K562 (cell line): ENCODE measurements at regions not wholly inside any gene's neighbourhood (a gene's known extent, or its start where the extent isn't known, plus 50 kb on each side); places are given as distances from the start of the nearest gene placed in this dataset.

ENCODE experiments used
- GATAD2A ChIP-seq: fragments of 450-650 bp; IDR thresholded peaks from 2 replicates; pipeline ENCODE4 v1.6.1; 2017
- IFI16 ChIP-seq: fragments of 250-450 bp; sonication (Bioruptor Pico); IDR thresholded peaks from 2 replicates; pipeline ENCODE4 v2.1.2; 2022; ENCODE audit warnings: mild to moderate bottlenecking, inconsistent platforms
- SMAD1 ChIP-seq: fragments of 150-350 bp; IDR thresholded peaks from 2 replicates; pipeline ENCODE4 v1.6.1; 2014; ENCODE audit warnings: low read length, low read depth; ENCODE audit not compliant: partially characterized antibody
- TFAP4 ChIP-seq: sonication (generic); formaldehyde crosslinking; IDR thresholded peaks from 2 replicates; pipeline ENCODE4 v1.8.0; 2022; ENCODE audit warnings: missing genetic modification reagents, mild to moderate bottlenecking, moderate library complexity, borderline replicate concordance
- ZBTB7A ChIP-seq: IDR thresholded peaks from 2 replicates; pipeline ENCODE4 v1.6.1; 2011; ENCODE audit warnings: low read depth, mild to moderate bottlenecking, low read length, moderate library complexity, borderline replicate concordance; ENCODE audit not compliant: control insufficient read depth
- ZNF511 ChIP-seq: sonication (generic); formaldehyde crosslinking; IDR thresholded peaks from 2 replicates; pipeline ENCODE4 v1.8.0; 2022; ENCODE audit warnings: mild to moderate bottlenecking, missing genetic modification reagents
- TF ChIP-seq, protein P1 (sequence below): sonication (generic); formaldehyde crosslinking; IDR thresholded peaks from 2 replicates; pipeline ENCODE4 v1.4.0; 2020; ENCODE audit warnings: mild to moderate bottlenecking, missing genetic modification reagents
- TF ChIP-seq, protein P2 (sequence below): fragments of 250-450 bp; sonication (Bioruptor Pico); IDR thresholded peaks from 2 replicates; pipeline ENCODE4 v1.9.0; 2021; ENCODE audit warnings: mild to moderate bottlenecking

DNA sequence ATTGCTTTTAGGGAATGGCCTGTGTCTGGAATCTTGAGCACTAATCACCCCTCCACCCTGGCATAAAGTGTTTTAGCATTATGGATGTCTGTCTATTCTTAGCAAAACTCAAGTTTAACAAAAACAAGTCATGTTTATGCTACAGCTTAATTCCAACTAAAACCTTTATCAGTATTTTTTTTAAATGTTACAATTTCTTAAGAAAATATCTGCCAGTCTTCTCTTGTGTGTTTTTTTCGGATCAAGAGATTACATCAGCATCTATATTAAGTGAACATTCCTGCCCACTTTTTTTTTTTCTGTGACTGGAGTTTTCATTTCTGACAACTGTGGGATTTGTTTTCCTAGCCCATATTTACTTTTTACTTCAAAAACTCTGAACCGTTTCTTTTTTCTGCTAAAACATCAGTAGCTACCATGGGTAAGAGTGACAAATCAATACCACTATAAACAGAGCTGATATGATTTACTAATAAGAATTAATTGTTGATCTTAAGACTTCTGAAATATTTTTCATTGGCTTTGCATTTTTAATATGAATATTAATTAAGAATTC is 94.3 kb downstream of the EDN1 start (continued):
- TF ChIP-seq IFI16, result no peak
- TF ChIP-seq ZNF511, result no peak
- TF ChIP-seq GATAD2A, result no peak
- TF ChIP-seq, protein P1, sequence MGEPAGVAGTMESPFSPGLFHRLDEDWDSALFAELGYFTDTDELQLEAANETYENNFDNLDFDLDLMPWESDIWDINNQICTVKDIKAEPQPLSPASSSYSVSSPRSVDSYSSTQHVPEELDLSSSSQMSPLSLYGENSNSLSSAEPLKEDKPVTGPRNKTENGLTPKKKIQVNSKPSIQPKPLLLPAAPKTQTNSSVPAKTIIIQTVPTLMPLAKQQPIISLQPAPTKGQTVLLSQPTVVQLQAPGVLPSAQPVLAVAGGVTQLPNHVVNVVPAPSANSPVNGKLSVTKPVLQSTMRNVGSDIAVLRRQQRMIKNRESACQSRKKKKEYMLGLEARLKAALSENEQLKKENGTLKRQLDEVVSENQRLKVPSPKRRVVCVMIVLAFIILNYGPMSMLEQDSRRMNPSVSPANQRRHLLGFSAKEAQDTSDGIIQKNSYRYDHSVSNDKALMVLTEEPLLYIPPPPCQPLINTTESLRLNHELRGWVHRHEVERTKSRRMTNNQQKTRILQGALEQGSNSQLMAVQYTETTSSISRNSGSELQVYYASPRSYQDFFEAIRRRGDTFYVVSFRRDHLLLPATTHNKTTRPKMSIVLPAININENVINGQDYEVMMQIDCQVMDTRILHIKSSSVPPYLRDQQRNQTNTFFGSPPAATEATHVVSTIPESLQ, result no peak
- TF ChIP-seq TFAP4 (CRISPR knock-in tag), result no peak
- no peak for TF ChIP-seq ZBTB7A
- no peak for TF ChIP-seq SMAD1
- TF ChIP-seq, protein P2, sequence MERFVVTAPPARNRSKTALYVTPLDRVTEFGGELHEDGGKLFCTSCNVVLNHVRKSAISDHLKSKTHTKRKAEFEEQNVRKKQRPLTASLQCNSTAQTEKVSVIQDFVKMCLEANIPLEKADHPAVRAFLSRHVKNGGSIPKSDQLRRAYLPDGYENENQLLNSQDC (CRISPR knock-in tag), result no peak
